GM12878 (cell line): ENCODE measurements at regions not wholly inside any gene's neighbourhood (a gene's known extent, or its start where the extent isn't known, plus 50 kb on each side); places are given as distances from the start of the nearest gene placed in this dataset.
A peak's percentile ranks its signal among the peaks of the same experiment; 100 is the strongest.

Source experiments
- FOXK2 ChIP-seq: fragments of 450-650 bp; IDR thresholded peaks from 2 replicates; pipeline ENCODE4 v1.6.1; 2017; ENCODE audit warnings: mild to moderate bottlenecking, moderate library complexity
- KDM1A ChIP-seq: fragments of 200-600 bp; sonication (generic); IDR thresholded peaks from 2 replicates; pipeline ENCODE4 v1.6.1; 2016; ENCODE audit warnings: borderline replicate concordance
- MTA2 ChIP-seq: fragments of 450-650 bp; IDR thresholded peaks from 2 replicates; pipeline ENCODE4 v1.6.1; 2016; ENCODE audit warnings: low read depth, mild to moderate bottlenecking, moderate library complexity
- TF ChIP-seq, protein P1 (sequence below), 3 experiments: IDR thresholded peaks in 2 of 3; conservative IDR thresholded peaks in 1 of 3; 2 replicates each; pipeline ENCODE4 v1.5.1; 2011; ENCODE audit warnings: low read depth in 3 of 3, low read length in 3 of 3, mild to moderate bottlenecking in 3 of 3, control low read depth in 2 of 3, moderate library complexity in 2 of 3, inconsistent platforms in 1 of 3, mixed read lengths in 1 of 3; ENCODE audit not compliant: control insufficient read depth in 2 of 3, insufficient read depth in 1 of 3; ENCODE audit errors: extremely low read depth in 1 of 3

DNA sequence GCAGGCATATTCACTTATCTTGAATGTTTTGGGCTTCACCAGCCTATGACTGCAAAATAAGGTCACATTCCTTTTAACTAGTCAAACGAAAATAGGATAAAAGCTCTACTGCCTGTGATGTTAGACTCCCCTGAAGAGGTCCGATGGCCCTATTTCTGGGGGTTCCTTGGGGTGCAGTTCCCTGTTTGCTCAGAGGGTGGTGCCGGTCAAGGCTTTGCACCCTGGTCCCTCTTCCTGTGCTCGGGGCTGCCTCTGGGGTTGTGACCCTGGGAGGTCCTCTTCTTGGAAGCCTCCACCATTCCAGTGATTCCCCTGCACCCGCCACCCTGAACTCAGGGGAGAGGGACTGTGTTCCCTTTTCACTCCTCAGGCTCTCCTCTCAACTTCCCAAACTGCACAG lies 86.7 kb upstream of the ANKRD34C start:
- TF ChIP-seq FOXK2: no peak
- no peak for TF ChIP-seq KDM1A
- TF ChIP-seq MTA2: no peak
- TF ChIP-seq, protein P1, sequence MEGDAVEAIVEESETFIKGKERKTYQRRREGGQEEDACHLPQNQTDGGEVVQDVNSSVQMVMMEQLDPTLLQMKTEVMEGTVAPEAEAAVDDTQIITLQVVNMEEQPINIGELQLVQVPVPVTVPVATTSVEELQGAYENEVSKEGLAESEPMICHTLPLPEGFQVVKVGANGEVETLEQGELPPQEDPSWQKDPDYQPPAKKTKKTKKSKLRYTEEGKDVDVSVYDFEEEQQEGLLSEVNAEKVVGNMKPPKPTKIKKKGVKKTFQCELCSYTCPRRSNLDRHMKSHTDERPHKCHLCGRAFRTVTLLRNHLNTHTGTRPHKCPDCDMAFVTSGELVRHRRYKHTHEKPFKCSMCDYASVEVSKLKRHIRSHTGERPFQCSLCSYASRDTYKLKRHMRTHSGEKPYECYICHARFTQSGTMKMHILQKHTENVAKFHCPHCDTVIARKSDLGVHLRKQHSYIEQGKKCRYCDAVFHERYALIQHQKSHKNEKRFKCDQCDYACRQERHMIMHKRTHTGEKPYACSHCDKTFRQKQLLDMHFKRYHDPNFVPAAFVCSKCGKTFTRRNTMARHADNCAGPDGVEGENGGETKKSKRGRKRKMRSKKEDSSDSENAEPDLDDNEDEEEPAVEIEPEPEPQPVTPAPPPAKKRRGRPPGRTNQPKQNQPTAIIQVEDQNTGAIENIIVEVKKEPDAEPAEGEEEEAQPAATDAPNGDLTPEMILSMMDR (IDR thresholded peaks at IDR 0.05 in 2 of 3, conservative IDR thresholded peaks at IDR 0.05 in 1 of 3; ENCODE audit: control insufficient read depth in 2 of 3, extremely low read depth in 1 of 3, insufficient read depth in 1 of 3, low read depth in 3 of 3, low read length in 3 of 3): 0 out of 6 replicates have a peak, but pooled peaks of 1 of the 3 experiments have one; percentile 11
